ENCODE measurements at regions not wholly inside any gene's neighbourhood (a gene's known extent, or its start where the extent isn't known, plus 50 kb on each side); places are given as distances from the start of the nearest gene placed in this dataset.

DNA sequence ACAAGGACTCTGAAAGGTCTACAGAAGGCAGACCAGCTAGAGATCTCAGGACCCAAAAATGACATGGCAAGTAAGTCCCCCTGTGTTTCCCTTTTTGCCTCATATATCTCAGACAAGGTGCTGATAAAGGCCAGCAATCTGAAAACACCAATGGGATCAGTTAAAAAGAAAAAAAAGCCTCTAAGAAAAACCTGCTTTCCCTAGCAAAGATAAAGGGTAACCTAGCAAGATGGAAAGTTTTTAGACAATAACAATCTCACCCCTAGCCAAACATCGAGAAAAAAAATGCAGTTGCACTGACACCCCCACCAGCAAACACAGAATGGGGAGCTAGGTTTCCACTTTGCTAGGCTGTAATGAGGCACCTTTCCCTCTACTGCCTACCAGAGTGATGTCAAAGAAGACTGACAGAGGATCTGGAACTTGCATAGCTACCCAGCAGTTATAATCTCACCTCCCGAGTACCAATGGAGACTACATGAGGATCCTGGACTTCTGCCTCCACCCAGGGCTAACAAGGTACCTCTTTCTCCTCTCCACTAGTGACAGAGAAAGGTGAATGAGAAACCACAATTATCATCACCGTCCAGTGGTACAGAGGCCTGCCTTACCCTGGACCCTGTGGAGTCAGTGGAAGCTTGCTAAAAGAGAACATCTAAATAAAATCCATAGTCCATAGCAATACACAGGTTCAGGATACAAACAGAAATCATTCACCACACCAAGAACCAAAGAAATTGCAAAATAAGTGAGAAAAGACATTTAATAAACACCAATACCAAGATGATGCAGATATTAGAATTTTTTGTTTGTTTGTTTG, 240.8 kb downstream of the ARHGAP12 start:
- TF ChIP-seq CTCF (IDR thresholded peaks at IDR 0.05; ENCODE audit: borderline replicate concordance, insufficient read depth, low read depth, low read length): no peak
- H3K4me3 ChIP-seq (ENCODE audit: low read depth, low read length): no peak overlapping the region

- no peak for TF ChIP-seq CTCF (IDR thresholded peaks at IDR 0.05; ENCODE audit: borderline replicate concordance, insufficient read depth, low read depth, low read length)
- no peak overlapping the region for H3K4me3 ChIP-seq (ENCODE audit: low read depth, low read length)
These were observed 242.0 kb downstream of the ARHGAP12 start for GRCh38 chr10:31686599-31686998.

DNA sequence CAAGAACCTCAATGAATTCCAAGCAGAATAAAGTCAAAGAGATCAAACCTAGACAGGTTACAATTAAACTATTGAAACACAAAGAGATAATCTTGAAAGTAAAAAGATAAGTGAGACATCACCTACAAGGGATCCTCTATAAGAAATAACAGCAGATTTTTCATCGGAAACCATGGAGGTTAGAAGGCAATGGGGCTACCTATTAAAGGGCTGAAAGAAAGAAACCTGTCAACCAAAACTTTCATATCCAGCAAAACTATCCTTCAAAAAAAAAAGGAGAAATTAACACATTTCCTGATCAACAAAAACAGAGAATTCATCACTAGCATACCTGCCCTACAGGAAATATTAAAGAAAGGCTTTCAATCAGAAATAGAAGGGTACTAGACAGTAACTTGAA, 244.9 kb downstream of the ARHGAP12 start:
- H3K4me3 ChIP-seq (ENCODE audit: low read depth, low read length): no peak overlapping the region
- TF ChIP-seq CTCF (IDR thresholded peaks at IDR 0.05; ENCODE audit: borderline replicate concordance, insufficient read depth, low read depth, low read length): no peak

DNA sequence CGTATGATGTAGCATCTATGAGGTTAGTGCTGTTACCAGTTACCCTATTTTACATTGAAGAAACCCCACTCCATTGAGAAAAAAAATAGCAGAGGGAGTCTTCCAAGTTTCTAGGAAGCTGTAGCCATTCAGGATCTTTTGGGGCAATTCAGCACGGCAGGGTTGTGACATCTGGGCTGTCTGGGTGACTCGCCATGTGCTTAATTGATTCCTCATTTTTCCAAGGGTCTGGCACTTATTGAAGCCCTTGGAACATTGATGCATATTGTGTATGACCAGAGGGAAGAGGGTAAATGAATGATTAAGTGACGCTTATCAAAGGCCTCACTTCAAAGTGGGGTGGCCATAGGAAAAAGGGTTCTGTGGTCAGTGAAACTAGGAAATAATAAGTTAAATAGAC, 248.7 kb downstream of the ARHGAP12 start:
- H3K4me3 ChIP-seq (ENCODE audit: low read depth, low read length): no peak overlapping the region
- no peak for TF ChIP-seq CTCF (IDR thresholded peaks at IDR 0.05; ENCODE audit: borderline replicate concordance, insufficient read depth, low read depth, low read length)

GRCh38 chr10:31678575-31679516, 249.8 kb downstream of the ARHGAP12 start:
- no peak overlapping the region for H3K4me3 ChIP-seq (ENCODE audit: low read depth, low read length)
- no peak for TF ChIP-seq CTCF (IDR thresholded peaks at IDR 0.05; ENCODE audit: borderline replicate concordance, insufficient read depth, low read depth, low read length)

DNA sequence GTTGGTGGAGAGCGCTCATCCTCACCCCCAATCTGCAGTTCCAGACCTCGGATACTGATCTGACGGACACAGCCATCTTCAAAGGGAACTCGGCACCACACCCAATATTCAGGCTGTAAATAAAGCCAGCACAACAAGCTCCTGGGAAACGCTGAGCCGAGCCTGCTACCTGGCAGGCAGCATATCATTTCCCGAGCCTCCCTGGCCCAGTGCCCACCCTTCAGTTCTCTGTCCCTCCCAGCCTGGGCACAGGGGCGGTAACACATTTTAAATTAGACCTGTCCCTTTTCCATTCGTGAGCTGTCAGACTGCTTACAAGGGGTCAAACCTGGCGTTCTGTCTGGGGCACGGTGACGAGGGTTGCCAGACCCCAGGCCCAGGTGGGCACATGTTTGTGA, 250.5 kb downstream of the ARHGAP12 start:
- H3K4me3 ChIP-seq (ENCODE audit: low read depth, low read length): no peak overlapping the region
- no peak for TF ChIP-seq CTCF (IDR thresholded peaks at IDR 0.05; ENCODE audit: borderline replicate concordance, insufficient read depth, low read depth, low read length)

Data from GM12875 (cell line).